Kidney epithelial cell (primary cell): ENCODE measurements at regions not wholly inside any gene's neighbourhood (a gene's known extent, or its start where the extent isn't known, plus 50 kb on each side); places are given as distances from the start of the nearest gene placed in this dataset.

Experiments used
- DNase-seq: peaks from one replicate; pipeline ENCODE4 v3.0.0-alpha.2; 2010; ENCODE audit warnings: low read depth
- H3K27me3 ChIP-seq: 2 replicates; pipeline ENCODE4 v1.6.0; 2011; ENCODE audit warnings: low read length; ENCODE audit not compliant: control insufficient read depth, insufficient read depth
- H3K36me3 ChIP-seq: 2 replicates; pipeline ENCODE4 v1.5.1; 2011; ENCODE audit warnings: low read length; ENCODE audit not compliant: control insufficient read depth, insufficient read depth
- H3K4me3 ChIP-seq: 2 replicates; pipeline ENCODE4 v1.5.1; 2011; ENCODE audit warnings: low read depth, mild to moderate bottlenecking, control low read depth, low read length
- TF ChIP-seq, protein P1 (sequence below): IDR thresholded peaks from 2 replicates; pipeline ENCODE4 v1.5.1; 2011; ENCODE audit warnings: mild to moderate bottlenecking, moderate library complexity, low read length, control low read depth, inconsistent platforms; ENCODE audit not compliant: insufficient read depth, poor library complexity, severe bottlenecking

- TF ChIP-seq, protein P1, sequence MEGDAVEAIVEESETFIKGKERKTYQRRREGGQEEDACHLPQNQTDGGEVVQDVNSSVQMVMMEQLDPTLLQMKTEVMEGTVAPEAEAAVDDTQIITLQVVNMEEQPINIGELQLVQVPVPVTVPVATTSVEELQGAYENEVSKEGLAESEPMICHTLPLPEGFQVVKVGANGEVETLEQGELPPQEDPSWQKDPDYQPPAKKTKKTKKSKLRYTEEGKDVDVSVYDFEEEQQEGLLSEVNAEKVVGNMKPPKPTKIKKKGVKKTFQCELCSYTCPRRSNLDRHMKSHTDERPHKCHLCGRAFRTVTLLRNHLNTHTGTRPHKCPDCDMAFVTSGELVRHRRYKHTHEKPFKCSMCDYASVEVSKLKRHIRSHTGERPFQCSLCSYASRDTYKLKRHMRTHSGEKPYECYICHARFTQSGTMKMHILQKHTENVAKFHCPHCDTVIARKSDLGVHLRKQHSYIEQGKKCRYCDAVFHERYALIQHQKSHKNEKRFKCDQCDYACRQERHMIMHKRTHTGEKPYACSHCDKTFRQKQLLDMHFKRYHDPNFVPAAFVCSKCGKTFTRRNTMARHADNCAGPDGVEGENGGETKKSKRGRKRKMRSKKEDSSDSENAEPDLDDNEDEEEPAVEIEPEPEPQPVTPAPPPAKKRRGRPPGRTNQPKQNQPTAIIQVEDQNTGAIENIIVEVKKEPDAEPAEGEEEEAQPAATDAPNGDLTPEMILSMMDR = no peak
- Histone ChIP-seq H3K4me3 (no peak overlapping the region), H3K36me3 (no peaks in the 10 kb centered on the region), H3K27me3 (no peaks in the 10 kb centered on the region)
- no peak for DNase-seq
Measured at GRCh38 chr9:108562176-108562575, 293.6 kb downstream of the ACTL7B start.

DNA sequence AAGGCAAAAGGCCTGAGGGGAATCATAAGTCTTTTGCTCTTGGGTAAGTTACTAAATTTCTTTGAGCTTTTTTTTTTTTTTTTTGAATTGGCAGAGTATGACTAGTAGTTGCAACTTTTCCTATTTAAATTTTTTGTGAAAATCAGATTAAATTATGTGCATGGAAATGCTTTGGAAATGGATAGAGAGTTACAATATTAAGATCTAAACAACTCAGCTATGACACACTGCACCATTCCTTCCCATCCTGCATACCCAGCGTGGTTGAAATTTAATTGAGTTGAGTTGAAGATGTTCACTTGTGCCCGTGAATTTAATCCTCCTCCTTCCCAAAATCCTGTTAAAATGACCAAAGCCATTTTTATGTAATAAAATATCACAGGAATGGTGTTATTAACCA is 296.4 kb downstream of the ACTL7B start:
- H3K4me3 ChIP-seq = no peak overlapping the region
- TF ChIP-seq, protein P1 = no peak
- DNase-seq = no peak
- no peaks in the 10 kb centered on the region for H3K27me3 ChIP-seq
- no peaks in the 10 kb centered on the region for H3K36me3 ChIP-seq

GRCh38 chr9:108554831-108555230 is 301.0 kb downstream of the ACTL7B start:
- DNase-seq = no peak
- Histone ChIP-seq H3K27me3 (no peaks in the 10 kb centered on the region), H3K36me3 (no peaks in the 10 kb centered on the region), H3K4me3 (no peak overlapping the region)
- TF ChIP-seq, protein P1 = no peak

DNA sequence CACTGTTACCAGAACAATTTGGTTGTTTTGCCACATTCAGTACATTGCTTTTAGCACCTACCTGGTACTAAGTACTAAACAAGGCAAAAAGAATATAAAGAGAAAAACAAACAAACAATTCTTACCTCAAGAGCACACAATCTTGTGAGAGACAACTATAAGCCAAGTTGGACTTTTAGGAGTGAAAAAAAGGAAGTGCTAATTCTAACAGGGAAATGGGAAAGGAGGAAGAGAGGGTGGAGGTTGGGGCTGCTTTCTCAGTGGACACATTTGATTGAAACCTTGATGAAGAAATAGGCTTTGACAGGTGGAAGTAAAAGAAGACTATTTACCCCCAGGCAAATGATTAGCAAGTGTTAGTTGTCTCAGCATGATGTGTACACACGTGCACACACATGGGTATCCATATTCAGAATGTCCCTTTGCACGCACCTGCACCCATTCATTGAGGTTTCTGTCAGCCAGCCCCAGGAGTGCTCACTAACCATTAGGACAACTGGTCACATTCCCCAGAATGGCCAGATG is 302.6 kb downstream of the ACTL7B start:
- no peak for DNase-seq

DNA sequence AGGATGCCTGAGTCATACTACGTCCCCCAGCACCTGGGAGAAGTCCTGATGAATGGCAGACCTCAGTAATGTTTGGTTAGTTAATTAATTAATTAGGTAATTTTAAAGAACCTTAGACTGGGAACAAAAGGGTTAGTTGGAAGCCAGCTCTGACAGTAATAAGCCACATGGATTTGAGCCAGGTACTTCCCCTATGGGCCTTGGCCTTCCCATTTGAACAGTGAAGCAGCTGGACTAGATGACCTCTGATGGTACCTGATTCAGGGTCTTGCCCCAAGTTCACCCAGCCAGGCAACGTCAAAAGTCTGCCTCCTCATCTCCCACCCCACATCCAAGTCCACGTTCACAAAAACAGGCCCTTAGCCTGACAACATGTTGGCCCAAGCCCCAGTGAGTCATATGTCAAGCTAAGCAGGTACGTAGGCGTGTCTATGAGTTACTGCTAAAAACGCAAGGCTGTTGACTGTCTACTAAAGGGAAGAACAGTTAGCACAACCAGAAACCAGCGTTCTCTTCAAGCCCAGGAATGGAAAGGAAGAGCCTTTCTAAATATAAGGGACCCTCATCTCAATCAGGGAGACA is 303.2 kb downstream of the ACTL7B start:
- TF ChIP-seq, protein P1 = no peak
- no peak for DNase-seq
- no peak overlapping the region for H3K4me3 ChIP-seq
- no peaks in the 10 kb centered on the region for H3K36me3 ChIP-seq
- no peaks in the 10 kb centered on the region for H3K27me3 ChIP-seq

More for the DNA sequence above, 302.6 kb downstream of the ACTL7B start:
- TF ChIP-seq, protein P1 = no peak
- H3K4me3 ChIP-seq = no peak overlapping the region
- no peaks in the 10 kb centered on the region for H3K27me3 ChIP-seq
- no peaks in the 10 kb centered on the region for H3K36me3 ChIP-seq
